GM19397 (cell line): ENCODE measurements at regions not wholly inside any gene's neighbourhood (a gene's known extent, or its start where the extent isn't known, plus 50 kb on each side); places are given as distances from the start of the nearest gene placed in this dataset.
"Not testable (repeated sequence)": the region's sequence is repeated elsewhere in the genome, so short reads cannot be mapped to it uniquely, and the experiment has no call there.

Source experiments
- ATAC-seq: cut with Tn5 transposase; IDR thresholded peaks from one replicate; pipeline ENCODE4 v1.9.1; 2021; ENCODE audit warnings: mild to moderate bottlenecking, moderate library complexity; ENCODE audit not compliant: unreplicated experiment

DNA sequence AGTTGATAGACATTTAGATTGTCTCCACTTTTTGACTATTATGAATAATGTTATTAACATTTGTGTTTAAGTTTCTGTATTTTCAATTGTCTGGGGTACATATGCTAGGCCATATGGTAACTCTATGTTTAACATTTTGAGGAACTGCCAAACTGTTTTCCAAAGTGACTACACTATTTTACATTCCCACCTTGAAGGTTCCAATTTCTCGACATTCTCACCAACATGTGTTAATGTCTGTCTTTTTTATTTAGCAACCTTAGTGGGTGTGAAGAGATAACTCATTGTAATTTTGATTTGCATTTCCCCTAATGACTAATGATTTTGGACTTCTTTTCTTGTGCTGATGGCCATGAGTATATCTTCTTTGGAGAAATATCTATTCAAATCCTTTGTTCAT, 832.4 kb downstream of the DNAJB9 start:
- no peak for ATAC-seq

DNA sequence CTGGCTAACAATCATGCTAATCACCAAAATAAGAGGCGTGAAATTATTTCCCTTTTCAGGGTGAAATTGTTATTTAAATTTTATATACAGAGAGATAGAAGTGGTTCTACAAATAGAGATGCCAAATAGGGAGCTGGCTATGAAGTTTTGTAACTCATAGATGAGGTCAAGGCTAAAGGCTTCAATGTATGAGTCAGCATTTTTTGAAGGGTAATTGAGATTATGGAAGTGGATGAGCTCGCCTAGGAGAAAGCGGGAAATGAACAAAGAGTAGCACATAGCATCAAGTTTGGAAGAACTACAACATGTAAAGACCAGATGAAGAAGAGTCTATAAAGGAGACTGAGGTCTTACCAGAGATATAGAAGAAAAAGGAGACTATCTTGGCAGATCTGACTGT, 838.1 kb downstream of the DNAJB9 start:
- ATAC-seq = no peak

GRCh38 chr7:109437957-109438356, 868.3 kb downstream of the DNAJB9 start:
- no peak for ATAC-seq

DNA sequence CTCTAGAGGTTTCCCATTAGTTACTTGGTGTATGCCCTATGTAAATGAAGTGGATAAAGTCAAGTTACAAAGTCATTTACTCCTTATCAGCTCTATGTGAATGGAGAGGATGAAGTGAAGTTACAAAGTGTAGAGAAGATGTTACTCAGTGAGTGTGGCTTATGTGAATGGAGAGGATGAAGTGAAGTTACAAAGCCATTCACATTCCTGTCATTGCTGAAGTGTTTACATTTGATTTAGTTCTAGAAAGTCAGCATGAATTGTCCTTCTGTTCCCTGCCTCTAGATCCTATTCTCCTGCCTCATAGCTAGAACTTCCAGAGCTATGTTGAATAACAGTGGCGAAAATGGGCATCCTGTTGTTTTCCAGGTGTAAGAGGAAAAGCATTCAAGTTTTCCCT, 880.1 kb downstream of the DNAJB9 start:
- ATAC-seq = no peak

- no peak for ATAC-seq
Observed at GRCh38 chr7:109456116-109456515, 886.4 kb downstream of the DNAJB9 start.

- no peak for ATAC-seq
Observed at GRCh38 chr7:109460296-109460695, 890.6 kb downstream of the DNAJB9 start.

DNA sequence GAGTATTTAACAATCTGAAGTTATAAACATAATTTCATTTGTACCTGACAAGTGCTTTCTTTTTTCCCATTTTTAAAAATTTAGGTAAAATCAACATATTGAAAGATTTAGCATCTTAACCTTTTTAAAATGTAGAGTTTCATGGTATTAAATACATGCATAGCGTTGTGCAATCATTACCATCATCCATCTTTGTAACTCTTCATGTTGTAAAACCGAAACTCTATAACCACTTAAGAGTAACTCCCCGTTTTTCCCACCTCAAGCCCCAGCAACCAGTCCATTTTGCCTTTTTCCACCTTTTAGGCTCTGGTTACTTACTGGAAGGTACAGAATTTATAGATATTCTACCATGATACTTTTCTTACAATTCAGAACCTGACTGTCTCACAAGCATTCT, 892.5 kb downstream of the DNAJB9 start:
- ATAC-seq = no peak

DNA sequence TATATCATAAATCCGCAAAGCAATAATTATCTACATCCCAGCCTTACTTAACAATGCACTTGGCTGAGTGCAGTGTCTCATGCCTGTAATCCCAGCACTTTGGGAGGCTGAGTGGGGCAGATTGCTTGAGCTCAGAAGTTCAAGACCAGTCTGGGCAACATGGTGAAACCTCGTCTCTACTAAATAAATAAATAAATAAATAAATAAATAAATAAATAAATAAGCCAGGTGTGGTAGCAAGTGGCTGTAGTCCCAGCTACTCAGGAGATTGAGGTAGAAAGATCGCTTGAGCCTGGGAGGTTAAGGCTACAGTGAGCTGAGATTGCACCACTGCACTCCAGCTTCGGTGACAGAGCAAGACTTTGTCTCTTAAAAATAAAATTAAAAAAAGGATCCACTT, 898.1 kb downstream of the DNAJB9 start:
- ATAC-seq = not testable (repeated sequence)

GRCh38 chr7:109473172-109473571, 903.5 kb downstream of the DNAJB9 start:
- ATAC-seq = no peak

GRCh38 chr7:109476409-109476808, 906.7 kb downstream of the DNAJB9 start:
- ATAC-seq = no peak

- no peak for ATAC-seq
Observed at GRCh38 chr7:109479388-109479787, 909.7 kb downstream of the DNAJB9 start.

DNA sequence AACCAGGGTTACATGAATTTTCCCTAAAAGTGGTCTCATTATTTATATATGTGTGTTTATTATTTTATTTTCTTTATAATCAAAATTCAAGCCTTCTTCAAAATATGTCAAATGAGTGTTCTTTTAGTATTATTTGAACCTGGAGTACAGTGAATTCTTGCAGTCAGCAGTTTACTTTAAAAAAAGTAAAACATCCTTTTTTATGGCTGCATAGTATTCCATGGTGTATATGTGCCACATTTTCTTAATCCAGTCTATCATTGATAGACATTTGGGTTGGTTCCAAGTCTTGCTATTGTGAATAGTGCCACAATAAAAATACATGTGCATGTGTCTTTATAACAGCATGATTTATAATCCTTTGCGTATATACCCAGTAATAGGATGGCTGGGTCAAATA, 920.9 kb downstream of the DNAJB9 start:
- ATAC-seq = not testable (repeated sequence)

GRCh38 chr7:109497053-109497452, 927.4 kb downstream of the DNAJB9 start:
- no peak for ATAC-seq

- no peak for ATAC-seq
Observed at GRCh38 chr7:109498131-109498530, 928.5 kb downstream of the DNAJB9 start.

- no peak for ATAC-seq
Observed at GRCh38 chr7:109503421-109503820, 933.7 kb downstream of the DNAJB9 start.

GRCh38 chr7:109522585-109522984, 952.9 kb downstream of the DNAJB9 start:
- no peak for ATAC-seq

GRCh38 chr7:109527833-109528232, 958.2 kb downstream of the DNAJB9 start:
- ATAC-seq = no peak

DNA sequence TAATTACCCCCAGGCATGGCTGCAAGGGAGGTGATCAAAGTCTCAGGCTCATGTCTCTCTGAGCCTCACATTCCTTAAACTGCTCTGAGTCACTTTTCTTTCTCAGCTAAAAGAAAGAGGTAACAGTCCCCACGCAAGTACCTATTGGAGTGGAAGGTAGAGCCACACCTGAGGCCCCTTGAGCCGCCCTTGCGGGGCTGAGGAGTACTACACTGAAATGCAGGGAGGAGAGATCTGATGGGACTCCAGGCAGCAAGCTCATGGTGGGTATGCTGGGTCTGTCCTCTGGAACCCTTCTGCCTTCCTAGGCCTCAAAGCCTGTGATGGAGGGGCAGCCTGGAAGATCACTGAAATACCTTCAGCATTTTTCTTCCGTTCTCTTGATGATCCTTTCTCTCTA, 960.0 kb downstream of the DNAJB9 start:
- ATAC-seq = no peak

DNA sequence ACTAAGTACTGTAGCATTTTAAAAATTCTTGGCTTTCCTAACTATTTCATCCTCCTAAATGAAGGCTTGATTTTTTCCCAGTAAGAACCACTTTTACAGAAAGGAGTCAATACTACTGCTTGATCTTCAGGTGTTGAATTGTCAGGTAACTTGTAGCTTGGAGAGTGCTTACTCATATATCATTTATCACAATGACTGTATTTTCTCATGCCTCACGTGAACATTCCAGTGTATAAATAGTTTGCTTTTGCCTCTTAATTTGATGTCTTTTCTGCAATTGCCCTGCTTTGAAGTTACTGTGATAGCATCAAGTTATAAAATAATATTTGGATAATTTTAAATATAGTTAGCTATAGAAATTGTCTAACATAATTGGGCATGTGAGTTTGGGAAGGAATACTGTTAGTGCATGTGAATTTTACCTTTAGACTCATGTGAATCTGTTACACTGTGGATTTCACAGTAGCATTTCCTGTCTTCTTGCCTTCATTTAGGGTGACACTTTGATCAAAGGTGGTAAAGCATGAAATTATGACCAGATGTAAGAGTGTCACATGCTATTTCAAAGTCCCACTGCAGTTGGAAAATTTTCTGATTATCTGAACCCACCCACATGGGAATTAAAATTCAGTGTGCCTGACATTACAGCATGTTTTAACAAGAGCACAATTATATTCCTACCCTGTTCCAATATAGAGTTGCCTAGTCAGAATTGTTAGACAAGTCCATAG, 962.8 kb downstream of the DNAJB9 start:
- ATAC-seq = no peak

DNA sequence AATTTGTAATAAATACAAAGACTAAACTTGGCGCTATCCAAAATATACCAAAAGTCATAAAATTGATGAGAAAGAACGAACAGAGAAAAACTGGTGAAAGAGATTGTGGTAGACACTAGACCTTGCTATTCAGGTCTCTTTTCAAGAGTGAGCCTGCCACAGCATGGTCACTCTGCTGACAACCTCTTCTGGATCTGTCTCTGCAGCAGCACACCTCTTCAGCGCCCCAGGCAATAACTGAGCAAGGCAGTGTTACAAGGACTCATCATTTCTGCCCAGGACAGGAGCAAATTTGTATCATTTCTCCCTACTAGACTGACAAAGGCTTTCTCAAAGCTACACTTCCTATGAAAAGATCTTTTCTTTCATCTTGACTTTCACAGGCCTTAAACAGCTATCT, 976.0 kb downstream of the DNAJB9 start:
- no peak for ATAC-seq

GRCh38 chr7:109549471-109550193, 980.0 kb downstream of the DNAJB9 start:
- ATAC-seq = no peak

DNA sequence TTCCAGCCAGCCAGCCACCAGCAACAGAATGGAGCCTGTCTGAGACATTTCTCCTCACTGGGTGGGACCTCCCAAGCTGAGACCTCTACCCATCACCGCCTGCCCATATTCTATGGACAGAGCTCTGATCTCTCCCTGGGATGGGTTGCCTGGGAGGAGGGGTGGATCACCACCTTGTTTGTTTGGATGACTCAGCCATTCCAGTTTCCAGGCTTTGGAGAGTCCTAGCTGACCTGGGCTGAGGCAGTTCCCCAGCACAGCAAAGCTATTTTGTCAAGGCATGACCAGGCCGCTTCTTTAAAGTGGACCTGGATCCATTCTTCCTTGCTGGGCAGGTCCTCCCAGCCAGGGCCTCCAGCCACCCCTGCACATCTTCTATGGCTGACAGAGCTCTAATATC, 982.3 kb downstream of the DNAJB9 start:
- no peak for ATAC-seq

GRCh38 chr7:109577265-109577664, 1007.6 kb downstream of the DNAJB9 start:
- no peak for ATAC-seq
